Tibial nerve (tissue), 4 donors: ENCODE measurements at regions not wholly inside any gene's neighbourhood (a gene's known extent, or its start where the extent isn't known, plus 50 kb on each side); places are given as distances from the start of the nearest gene placed in this dataset.

ENCODE experiments used
- DNase-seq, 2 donors: peaks; one replicate each; pipeline ENCODE4 v3.0.0-alpha.2; 2019; ENCODE audit warnings: low spot score in 2 of 2
- H3K27ac ChIP-seq, 4 donors: fragments of 200-600 bp; sonication (generic) in 3 of 4; one replicate each; pipeline ENCODE4 v1.5.1; 2017 to 2019; ENCODE audit warnings: mild to moderate bottlenecking in 1 of 4
- H3K27me3 ChIP-seq, 2 donors: fragments of 200-600 bp; sonication (generic) in 1 of 2; one replicate each; pipeline versions ENCODE4 v1.5.1 to v1.6.0; 2017 to 2019
- H3K36me3 ChIP-seq, 3 donors: fragments of 200-600 bp; sonication (generic); one replicate each; pipeline ENCODE4 v1.5.1; 2018 to 2019
- H3K4me1 ChIP-seq, 4 donors: fragments of 200-600 bp; sonication (generic) in 3 of 4; one replicate each; pipeline ENCODE4 v1.5.1; 2017 to 2019
- H3K4me3 ChIP-seq, 4 donors: fragments of 200-600 bp; sonication (generic) in 3 of 4; one replicate each; pipeline ENCODE4 v1.5.1; 2017 to 2019; ENCODE audit warnings: mild to moderate bottlenecking in 1 of 4, moderate library complexity in 1 of 4
- H3K9me3 ChIP-seq, 4 donors: fragments of 200-600 bp; sonication (generic) in 3 of 4; one replicate each; pipeline ENCODE4 v1.5.1; 2017 to 2019
- CTCF ChIP-seq, 5 experiments: fragments of 200-600 bp in 3 of 5; fragments of 450-650 bp in 2 of 5; sonication (generic) in 3 of 5; IDR thresholded peaks; one replicate each; pipeline ENCODE4 v1.5.1; 2016 to 2019; ENCODE audit warnings: antibody characterized with exemption in 5 of 5, mild to moderate bottlenecking in 3 of 5, moderate library complexity in 2 of 5
- EP300 ChIP-seq, 2 donors: sonication (generic); formaldehyde crosslinking; IDR thresholded peaks; one replicate each; pipeline ENCODE4 v1.6.1; 2017; ENCODE audit warnings: antibody characterized with exemption in 2 of 2, mild to moderate bottlenecking in 1 of 2
- POLR2A ChIP-seq, 2 donors: fragments of 450-650 bp; IDR thresholded peaks; one replicate each; pipeline ENCODE4 v1.6.1; 2017; ENCODE audit warnings: antibody characterized with exemption in 2 of 2, mild to moderate bottlenecking in 2 of 2, moderate library complexity in 2 of 2
- WGBS, 2 donors: methylation state at CpG; one replicate each; pipeline ENCODE4 v1.1.5; 2018; 5-methylcytosine and 5-hydroxymethylcytosine counted together

- Histone ChIP-seq H3K27ac (no peak overlapping the region), H3K4me1 (peaks cover 0 to 3% (median 0%) of the 10 kb centered on the region in 4 donors), H3K9me3 (no peaks in the 10 kb centered on the region), H3K27me3 (no peaks in the 10 kb centered on the region), H3K36me3 (no peaks in the 10 kb centered on the region), H3K4me3 (no peak overlapping the region)
- no peak for TF ChIP-seq CTCF (IDR thresholded peaks at IDR 0.05)
- no peak for DNase-seq
- WGBS, 2 donors, result 48 to 72% methylated on average over 3 of the region's 3 CpGs
Observed at GRCh38 chr5:158600679-158601078, 499.0 kb downstream of the EBF1 start.

GRCh38 chr5:158599157-158599556, 500.6 kb downstream of the EBF1 start:
- no peak overlapping the region for H3K4me3 ChIP-seq
- WGBS, 2 donors, result 39 to 45% methylated on average over 2 of the region's 2 CpGs
- H3K27me3 ChIP-seq, result no peaks in the 10 kb centered on the region
- H3K4me1 ChIP-seq, result peaks cover 0 to 3% (median 0%) of the 10 kb centered on the region in 4 donors
- H3K36me3 ChIP-seq, result no peaks in the 10 kb centered on the region
- peak in 1 of 2 donors; percentile 18 for DNase-seq
- H3K9me3 ChIP-seq, result no peaks in the 10 kb centered on the region
- TF ChIP-seq EP300 (IDR thresholded peaks at IDR 0.05) (no peak), POLR2A (IDR thresholded peaks at IDR 0.05) (no peak), CTCF (IDR thresholded peaks at IDR 0.05) (no peak)
- H3K27ac ChIP-seq, result no peak overlapping the region

GRCh38 chr5:158594595-158595242, 505.0 kb downstream of the EBF1 start:
- H3K27me3 ChIP-seq, result no peaks in the 10 kb centered on the region
- no peaks in the 10 kb centered on the region for H3K36me3 ChIP-seq
- TF ChIP-seq EP300 (IDR thresholded peaks at IDR 0.05) (no peak), CTCF (IDR thresholded peaks at IDR 0.05) (no peak), POLR2A (IDR thresholded peaks at IDR 0.05) (no peak)
- H3K9me3 ChIP-seq, result no peaks in the 10 kb centered on the region
- 81 to 83% methylated on average over 5 of the region's 5 CpGs for WGBS, 2 donors
- DNase-seq, result no peak
- peaks cover 0 to 19% (median 8%) of the 10 kb centered on the region in 4 donors for H3K4me1 ChIP-seq
- H3K27ac ChIP-seq, result no peak overlapping the region
- no peak overlapping the region for H3K4me3 ChIP-seq

- DNase-seq, result no peak
- no peak overlapping the region for H3K27ac ChIP-seq
- H3K4me1 ChIP-seq, result peaks cover 0 to 23% (median 7%) of the 10 kb centered on the region in 4 donors
- H3K36me3 ChIP-seq, result no peaks in the 10 kb centered on the region
- H3K9me3 ChIP-seq, result no peaks in the 10 kb centered on the region
- no peak overlapping the region for H3K4me3 ChIP-seq
- 93% methylated on average over 1 of the region's 1 CpG for WGBS, 2 donors
- TF ChIP-seq POLR2A (IDR thresholded peaks at IDR 0.05) (no peak), CTCF (IDR thresholded peaks at IDR 0.05) (no peak), EP300 (IDR thresholded peaks at IDR 0.05) (no peak)
- no peaks in the 10 kb centered on the region for H3K27me3 ChIP-seq
Observed at GRCh38 chr5:158593925-158594324, 505.8 kb downstream of the EBF1 start.

GRCh38 chr5:158591301-158591863, 508.3 kb downstream of the EBF1 start:
- H3K27ac ChIP-seq, result peak overlapping the region in 1 of 4 donors; percentile 45
- no peaks in the 10 kb centered on the region for H3K9me3 ChIP-seq
- peak in 1 of 2 donors; percentile 33 for DNase-seq
- no peak overlapping the region for H3K4me3 ChIP-seq
- WGBS, 2 donors, result 23 to 36% methylated on average over 7 of the region's 7 CpGs
- H3K27me3 ChIP-seq, result no peaks in the 10 kb centered on the region
- peaks cover 0 to 23% (median 7%) of the 10 kb centered on the region in 4 donors for H3K4me1 ChIP-seq
- TF ChIP-seq POLR2A (IDR thresholded peaks at IDR 0.05) (no peak), CTCF (IDR thresholded peaks at IDR 0.05) (no peak), EP300 (IDR thresholded peaks at IDR 0.05) (no peak)
- H3K36me3 ChIP-seq, result no peaks in the 10 kb centered on the region
